ENCODE measurements at regions not wholly inside any gene's neighbourhood (a gene's known extent, or its start where the extent isn't known, plus 50 kb on each side); places are given as distances from the start of the nearest gene placed in this dataset.
"Not testable (repeated sequence)": the region's sequence is repeated elsewhere in the genome, so short reads cannot be mapped to it uniquely, and the experiment has no call there.

DNA sequence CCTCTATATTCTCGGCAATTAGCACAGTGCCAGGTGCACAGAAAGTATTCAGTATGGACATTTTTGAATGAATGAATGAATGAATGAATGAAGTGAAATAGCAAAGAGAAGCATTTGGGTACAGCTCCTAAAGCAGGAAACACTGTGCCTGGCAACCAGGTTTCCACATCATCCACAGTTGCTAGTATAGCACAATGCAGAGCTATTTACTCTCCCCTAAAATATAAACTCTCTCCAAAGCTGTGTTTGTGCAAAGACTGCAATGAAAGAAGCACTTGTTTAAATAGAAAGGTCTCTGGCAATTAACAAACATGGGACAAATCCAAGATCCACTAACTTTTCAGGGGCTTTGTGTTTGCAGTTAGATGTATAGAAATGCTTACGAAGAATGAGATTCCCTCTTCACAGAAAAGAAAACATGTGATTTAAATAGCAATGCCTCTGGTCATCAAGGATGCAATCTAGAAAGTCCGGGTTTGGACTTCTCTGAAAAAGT, 103.0 kb upstream of the OPCML start:
- no peak for DNase-seq

DNA sequence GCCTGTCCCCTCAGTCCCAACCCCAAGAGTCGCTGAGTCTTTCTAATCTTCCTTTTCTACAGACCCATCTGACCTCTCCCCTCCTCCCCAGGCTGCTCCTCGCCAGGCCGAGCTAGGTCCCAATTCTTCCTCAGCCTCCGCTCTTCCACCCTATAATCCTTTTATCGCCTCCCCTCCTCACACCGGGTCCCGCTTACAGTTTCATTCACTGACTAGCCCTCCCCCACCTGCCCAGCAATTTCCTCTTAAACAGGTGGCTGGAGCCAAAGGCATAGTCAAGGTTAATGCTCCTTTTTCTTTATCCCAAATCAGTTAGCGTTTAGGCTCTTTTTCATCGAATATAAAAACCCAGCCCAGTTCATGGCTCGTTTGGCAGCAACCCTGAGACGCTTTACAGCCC, 96.1 kb upstream of the OPCML start:
- DNase-seq, result not testable (repeated sequence)

DNA sequence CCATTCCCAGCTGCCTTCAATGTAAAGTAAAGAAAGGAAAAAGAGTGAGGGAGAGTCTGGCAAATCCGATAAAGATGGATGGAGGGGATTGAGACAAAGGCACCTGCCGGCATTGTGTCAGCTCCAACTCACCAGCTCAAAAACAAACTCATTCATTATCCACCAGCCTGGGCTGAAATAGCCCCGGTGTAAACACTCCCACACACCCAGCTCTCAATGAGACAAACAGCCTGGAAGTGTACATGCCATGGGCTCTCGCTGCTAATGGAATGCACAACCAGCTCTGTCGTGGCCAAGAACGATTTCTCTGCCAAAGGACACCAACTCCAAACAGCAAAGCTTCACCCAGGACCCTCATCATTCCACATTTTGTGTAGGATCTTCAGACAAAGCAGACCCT, 89.3 kb upstream of the OPCML start:
- no peak for DNase-seq

DNA sequence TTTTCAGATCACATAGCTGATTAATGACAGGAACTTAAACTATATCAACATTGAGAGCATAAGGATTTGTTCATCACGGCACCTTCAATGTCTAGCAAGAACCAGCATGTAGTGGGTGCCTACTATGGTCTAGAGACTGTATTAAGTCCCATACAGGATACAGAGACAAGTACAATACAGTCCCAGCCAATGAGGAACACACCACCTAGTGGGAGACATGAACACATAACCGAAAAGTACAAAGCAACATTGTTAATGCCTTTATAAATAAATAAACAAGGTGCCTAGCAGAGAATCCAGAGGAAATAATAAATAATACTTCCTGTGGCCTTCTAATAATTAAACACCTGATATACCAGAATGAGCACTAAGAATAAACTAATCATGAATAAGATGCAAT, 87.7 kb upstream of the OPCML start:
- peak; percentile 82 for DNase-seq

DNA sequence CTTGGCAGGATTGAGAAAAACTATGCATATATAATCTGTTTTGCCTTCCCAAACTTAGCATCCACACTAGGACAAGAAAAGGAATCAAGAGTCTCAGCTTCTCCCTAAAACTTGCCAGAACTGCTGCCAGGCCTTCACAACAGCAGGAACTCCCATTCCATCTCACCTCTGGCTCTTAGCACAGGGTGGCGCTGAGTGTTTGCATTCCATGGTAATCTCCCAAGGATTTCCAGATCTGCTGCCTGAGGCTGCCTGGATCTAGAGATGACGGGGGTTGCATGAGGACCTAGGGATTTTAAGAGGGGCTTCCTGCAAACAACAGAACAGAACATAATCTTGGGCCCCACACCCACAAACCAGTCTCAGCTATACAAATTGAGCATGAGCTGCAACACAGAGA, 87.1 kb upstream of the OPCML start:
- no peak for DNase-seq

DNA sequence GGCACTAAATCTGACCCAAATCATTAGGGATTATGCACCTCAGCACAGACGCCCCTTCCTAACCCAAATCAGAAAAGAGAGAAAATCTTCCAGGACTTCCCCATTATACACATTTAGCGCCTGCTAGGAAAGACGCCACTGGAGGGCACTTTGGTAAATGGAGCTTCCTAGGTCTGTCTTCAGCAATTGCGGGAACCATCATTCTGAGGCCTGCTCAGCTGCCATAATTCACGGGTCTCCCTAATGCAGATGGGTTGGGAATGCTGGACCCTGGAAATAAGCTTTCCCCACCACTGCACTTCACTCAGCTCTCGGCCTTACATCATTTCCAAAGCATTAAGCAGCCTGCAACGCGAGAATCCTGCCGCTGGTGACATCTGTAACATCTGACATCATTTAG, 86.2 kb upstream of the OPCML start:
- DNase-seq, result no peak

DNA sequence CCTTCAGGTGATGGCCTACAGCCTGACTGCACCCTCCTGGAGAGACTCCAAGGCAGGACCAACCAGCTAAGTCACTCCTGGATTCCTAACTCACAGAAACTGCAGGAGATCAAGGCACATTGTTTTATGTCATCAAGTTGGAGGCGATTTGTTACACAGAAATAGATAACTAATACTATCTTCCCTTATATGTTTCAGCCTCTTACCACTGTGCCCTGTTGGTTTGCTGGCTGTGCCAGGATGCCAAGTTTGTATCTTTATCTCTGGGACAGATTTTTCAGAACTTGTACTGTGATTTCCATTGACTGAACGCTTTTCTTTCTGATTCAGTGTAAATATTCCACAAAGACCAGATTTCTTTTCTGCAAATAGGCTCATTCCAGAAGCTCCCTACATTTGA, 76.2 kb upstream of the OPCML start:
- DNase-seq, result no peak

DNA sequence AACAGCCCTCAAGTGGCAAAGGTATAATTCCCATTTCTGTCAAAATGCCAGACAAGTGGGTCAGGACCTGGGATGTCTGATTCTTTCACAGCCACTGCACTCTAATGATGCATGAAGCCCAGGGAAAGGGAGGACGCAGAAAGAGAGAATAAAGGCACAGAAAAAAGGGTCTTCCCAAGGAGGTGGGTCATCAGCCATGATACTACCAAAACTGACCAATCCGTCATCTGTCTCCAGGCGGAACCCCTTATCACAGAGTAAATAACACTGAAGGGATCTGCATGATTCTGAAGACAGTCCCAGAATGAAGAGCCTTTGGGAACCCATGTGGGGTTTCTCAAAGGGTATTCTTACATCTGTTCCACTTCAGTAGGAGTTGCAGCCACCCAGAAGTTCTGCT, 73.8 kb upstream of the OPCML start:
- no peak for DNase-seq

DNA sequence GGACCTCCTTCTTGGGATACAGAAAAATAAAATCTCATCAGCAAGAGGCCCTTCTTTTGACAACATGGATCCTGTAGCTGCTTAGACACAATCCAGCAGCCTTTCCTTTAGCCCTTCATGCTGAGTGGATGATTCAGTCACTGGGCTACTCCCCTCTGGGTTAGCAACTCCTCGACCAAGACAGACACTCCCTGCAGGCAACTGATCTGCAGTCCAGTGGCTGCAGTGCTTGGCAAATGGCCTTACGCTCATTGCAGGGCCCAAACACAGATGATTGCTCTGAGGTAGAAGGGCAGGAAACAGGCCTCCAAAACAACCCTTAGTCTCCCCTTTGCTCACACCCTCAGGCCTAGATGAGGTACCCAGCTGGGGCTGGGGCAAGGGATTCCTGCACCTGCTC, 73.2 kb upstream of the OPCML start:
- DNase-seq, result no peak

DNA sequence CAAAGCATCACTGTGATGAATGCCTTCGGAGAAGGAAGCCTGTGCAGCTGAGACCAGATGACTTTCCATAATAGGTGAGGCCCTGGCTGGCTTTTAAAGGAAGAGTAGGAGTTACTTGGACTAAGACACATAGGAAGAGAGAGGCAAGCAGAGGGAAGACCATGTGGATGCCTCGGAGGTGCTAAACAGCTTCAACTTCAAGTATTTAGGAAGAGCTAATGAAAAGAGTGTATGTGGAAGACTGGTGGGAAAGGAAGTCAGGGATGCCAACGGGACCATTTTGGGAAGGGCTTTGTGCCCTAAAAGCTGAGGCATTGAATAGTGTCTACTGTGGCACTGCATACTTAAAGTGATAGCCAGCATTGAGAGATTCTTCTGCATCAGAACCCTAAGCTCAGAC, 69.3 kb upstream of the OPCML start:
- no peak for DNase-seq

DNA sequence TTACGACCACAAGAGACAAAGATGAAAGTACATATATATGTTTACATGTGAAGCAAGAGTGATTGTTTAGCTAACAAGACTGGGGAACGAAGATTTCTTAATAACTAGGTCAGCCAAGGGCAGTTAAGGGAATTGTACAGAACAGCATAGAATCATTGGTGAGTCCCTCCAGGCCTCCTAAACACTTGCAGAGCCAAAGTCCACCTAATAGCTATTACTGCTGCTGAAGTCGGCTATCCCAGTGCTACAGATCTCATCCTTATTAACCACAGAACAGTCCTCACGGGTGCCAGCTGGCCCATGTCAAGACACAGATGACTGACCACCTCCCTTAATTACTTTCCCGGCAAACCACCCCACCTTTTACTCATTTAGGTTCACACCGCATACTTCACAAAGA, 68.5 kb upstream of the OPCML start:
- DNase-seq, result no peak

DNA sequence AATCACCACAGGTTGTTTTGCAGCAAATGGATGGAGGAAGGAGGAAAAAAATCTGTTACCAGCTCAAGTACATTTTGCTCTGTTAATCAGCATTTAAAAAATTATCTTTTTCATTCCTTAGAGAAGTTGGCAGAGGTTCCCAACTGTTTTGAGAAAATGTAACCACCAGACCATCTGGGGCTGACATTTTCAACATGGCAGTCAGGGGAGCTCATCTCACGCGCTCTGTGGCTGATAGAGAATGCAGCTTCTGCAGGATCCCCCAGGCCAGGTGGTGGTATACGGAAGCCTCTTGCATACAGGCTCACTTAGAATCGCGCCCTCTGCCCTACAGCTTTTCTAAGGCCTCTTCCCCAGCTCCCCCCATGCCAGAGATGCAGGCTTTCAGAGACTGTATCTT, 68.0 kb upstream of the OPCML start:
- no peak for DNase-seq

DNA sequence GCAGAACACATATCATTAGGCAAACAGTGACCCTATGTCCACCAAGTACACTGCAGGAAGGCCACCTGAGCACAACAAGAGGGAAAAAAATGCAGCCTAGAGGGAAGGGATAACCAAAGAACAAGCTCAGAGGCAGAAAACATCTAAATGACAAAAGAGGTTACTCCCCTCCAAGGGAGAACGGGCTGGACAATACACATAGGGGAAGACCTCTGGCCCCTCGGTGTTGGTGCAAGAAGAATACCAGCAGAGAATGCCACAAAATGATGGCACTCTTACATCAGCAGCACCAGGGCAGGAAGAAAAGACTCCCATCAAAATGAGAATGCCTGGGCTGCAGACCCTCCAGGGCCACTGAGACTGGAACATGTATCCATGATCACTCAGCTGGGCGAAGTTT, 66.6 kb upstream of the OPCML start:
- no peak for DNase-seq

DNA sequence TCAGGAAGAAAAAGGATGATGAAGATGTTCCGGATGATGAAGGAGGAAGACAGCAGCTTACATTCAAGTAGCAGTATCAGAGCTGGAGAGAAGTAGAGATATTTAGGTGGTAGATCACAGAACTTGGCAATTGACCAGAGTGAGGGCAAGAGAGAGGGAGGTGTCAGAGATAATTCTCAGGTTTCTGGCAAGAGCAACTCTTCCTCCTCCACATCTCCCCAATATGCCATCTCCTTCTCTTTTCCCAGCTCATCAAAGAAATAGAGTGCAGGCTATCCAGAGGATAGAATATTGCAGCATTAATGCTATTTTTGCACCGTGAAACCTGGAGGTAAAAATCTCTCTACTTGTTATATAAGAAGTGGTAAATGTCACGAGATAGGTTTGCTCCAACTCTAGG, 64.9 kb upstream of the OPCML start:
- DNase-seq, result no peak

DNA sequence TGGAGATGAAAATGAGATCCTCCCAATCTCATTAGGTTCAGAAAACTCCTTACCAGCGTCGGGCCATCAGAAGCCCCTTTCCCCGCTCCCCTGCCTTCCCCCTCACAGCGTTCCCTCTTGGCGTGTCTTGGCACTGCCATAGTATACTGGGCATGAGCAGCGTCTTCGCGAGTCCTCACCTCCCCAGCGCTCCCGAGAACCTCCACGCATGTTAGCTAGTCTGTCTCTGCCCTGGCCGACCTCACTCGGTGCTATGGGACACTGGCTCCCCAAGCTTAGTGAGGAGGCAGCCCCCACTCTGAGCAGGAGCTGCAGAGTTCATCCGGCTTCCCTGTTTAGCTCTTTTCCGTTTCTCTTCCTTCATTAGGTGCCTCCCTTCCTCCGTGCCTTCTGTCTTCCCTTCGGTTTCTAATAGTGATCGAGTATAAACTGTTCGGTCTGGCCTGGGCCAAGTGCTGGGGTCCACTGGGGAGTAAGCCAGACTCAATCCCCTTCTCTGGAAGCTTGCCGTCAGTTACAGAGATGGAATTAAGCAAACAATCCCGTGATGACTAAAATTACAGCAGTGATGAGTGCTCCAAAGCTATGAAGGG, 63.8 kb upstream of the OPCML start:
- no peak for DNase-seq

DNA sequence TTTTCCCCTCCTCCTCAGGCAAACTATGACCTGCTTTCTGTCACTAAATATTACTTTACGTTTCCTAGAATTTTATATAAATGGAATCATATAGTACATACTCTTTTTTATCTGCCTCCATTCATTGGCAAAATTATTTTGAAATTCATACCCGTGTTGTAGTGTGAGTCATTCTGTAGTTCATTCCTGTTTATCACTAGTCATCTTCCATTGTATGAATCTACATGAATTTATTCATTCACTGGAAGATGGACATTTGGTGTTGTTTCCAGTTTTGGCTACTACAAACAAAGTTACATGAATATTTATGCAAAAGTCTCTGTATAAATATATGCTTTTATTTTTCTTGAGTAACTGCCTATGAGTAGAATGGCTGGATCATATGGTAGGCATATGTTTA, 60.7 kb upstream of the OPCML start:
- no peak for DNase-seq

DNA sequence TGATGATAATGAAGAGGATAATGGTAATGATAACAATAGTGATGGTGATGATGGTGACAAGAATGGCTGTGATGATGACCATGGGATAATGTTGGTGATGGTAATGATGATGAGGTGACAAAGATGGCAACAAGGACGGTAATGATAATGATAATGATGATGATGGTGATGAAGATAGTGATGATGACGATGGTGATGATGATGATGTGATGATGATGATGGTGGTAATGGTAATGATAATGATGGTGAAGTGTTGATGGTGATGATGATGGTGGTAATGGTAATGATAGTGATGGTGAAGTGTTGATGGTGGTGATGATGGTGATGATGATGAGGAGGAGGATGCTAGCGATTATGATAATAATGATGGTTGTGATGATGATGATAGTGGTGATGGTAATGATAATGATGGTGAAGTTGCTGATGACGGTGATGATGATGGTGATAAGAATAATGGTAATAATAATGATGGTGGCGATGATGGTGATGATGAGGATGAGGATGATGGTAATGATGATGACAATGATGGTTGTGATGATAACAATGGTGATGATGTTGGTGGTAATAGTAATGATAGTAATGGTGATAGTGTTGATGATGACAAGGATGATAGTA, 54.7 kb upstream of the OPCML start:
- no peak for DNase-seq

DNA sequence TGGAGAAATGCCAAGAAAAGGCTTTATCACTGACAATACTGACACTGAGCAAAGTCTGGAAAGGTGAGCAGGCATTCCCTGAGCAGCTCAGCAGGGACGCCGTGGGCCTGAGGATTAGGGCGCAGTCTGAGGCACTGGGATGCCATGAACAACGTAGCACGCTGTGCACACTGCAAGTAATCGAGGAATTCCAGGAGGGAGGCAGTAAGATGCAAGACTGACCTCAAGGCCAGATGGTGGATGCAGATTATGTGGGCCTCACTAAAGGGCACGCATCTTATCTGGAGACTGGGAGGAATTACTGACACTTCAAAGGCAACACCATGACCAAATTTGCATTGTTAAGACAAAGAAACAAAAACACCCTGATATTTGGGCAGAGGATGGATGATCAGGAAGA, 50.4 kb upstream of the OPCML start:
- no peak for DNase-seq

DNA sequence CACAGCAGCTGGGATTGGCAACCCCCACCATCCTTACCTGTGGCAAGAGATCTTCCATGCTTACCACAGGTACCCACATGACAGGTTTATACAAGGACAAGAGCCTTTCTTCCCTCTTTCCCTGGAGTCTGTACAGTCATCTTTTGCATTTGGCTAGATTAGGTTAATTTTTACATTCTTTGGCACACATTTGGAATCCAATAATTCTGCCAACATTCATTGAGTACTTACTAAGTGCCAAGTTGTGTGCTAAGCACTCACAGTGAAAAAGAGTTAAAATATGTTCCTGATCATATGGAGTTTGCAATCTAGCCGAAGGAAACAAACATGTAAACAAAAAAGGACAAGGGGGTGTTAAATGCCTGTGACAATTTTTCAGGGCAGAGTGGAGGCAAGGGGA, 50.0 kb upstream of the OPCML start:
- DNase-seq, result no peak

All from NCI-H526 treated with DMSO at 0.1 percent for 48 hours (cell line).